Keratinocyte (primary cell): ENCODE measurements at regions not wholly inside any gene's neighbourhood (a gene's known extent, or its start where the extent isn't known, plus 50 kb on each side); places are given as distances from the start of the nearest gene placed in this dataset.

Source experiments
- DNase-seq: peaks from one replicate; pipeline ENCODE4 v3.0.0-alpha.2; 2011; ENCODE audit warnings: low read depth, missing footprints, low spot score
- FAIRE-seq: peaks from 2 replicates; lab custom pipeline; 2011; peaks lifted over from hg19 to GRCh38; lab: Jason Lieb, UNC
- H2AFZ ChIP-seq: 2 replicates; pipeline ENCODE4 v1.6.0; 2012; ENCODE audit warnings: low read length, control low read depth, inconsistent platforms; ENCODE audit not compliant: control insufficient read depth
- H3K27ac ChIP-seq: 2 replicates; pipeline ENCODE4 v1.5.1; 2011; ENCODE audit warnings: low read length; ENCODE audit not compliant: control insufficient read depth, insufficient read depth
- H3K27me3 ChIP-seq: 3 replicates; pipeline ENCODE4 v1.6.0; 2011; ENCODE audit warnings: low read length; ENCODE audit not compliant: control insufficient read depth, insufficient read depth; ENCODE audit errors: extremely low read depth
- H3K36me3 ChIP-seq, 2 experiments: 2 replicates in 1 of 2; 3 replicates in 1 of 2; pipeline ENCODE4 v1.5.1; 2011; ENCODE audit warnings: low read length in 2 of 2, mild to moderate bottlenecking in 1 of 2; ENCODE audit not compliant: control insufficient read depth in 2 of 2, insufficient read depth in 2 of 2; ENCODE audit errors: extremely low read depth in 1 of 2
- H3K4me1 ChIP-seq: 3 replicates; pipeline ENCODE4 v1.5.1; 2011; ENCODE audit warnings: low read length; ENCODE audit not compliant: control insufficient read depth, insufficient read depth; ENCODE audit errors: extremely low read depth
- H3K4me2 ChIP-seq: 3 replicates; pipeline ENCODE4 v1.6.0; 2011; ENCODE audit warnings: low read depth, low read length; ENCODE audit not compliant: control insufficient read depth, insufficient read depth; ENCODE audit errors: extremely low read depth
- H3K4me3 ChIP-seq, 3 experiments: fragments of 200-600 bp in 1 of 3; sonication (generic) in 1 of 3; 2 replicates in 2 of 3; 3 replicates in 1 of 3; pipeline ENCODE4 v1.5.1; 2011 to 2016; ENCODE audit warnings: low read length in 3 of 3, mild to moderate bottlenecking in 3 of 3, control low read depth in 2 of 3, inconsistent platforms in 1 of 3, low read depth in 1 of 3, mixed read lengths in 1 of 3, mixed run types in 1 of 3, moderate library complexity in 1 of 3; ENCODE audit not compliant: control insufficient read depth in 2 of 3, insufficient read depth in 2 of 3; ENCODE audit errors: extremely low read depth in 1 of 3
- H3K79me2 ChIP-seq: 2 replicates; pipeline ENCODE4 v1.6.0; 2012; ENCODE audit warnings: low read length; ENCODE audit not compliant: control insufficient read depth, insufficient read depth
- H3K9ac ChIP-seq: 3 replicates; pipeline ENCODE4 v1.6.0; 2011; ENCODE audit warnings: low read length; ENCODE audit not compliant: control insufficient read depth, insufficient read depth; ENCODE audit errors: extremely low read depth
- H3K9me1 ChIP-seq: 3 replicates; pipeline ENCODE4 v1.6.0; 2011; ENCODE audit warnings: low read length; ENCODE audit not compliant: control insufficient read depth, insufficient read depth; ENCODE audit errors: extremely low read depth
- H3K9me3 ChIP-seq: 2 replicates; pipeline ENCODE4 v1.5.1; 2012; ENCODE audit warnings: low read depth, low read length; ENCODE audit not compliant: control insufficient read depth
- H4K20me1 ChIP-seq: 3 replicates; pipeline ENCODE4 v1.6.0; 2011; ENCODE audit warnings: low read length; ENCODE audit not compliant: control insufficient read depth, insufficient read depth; ENCODE audit errors: extremely low read depth
- EZH2 ChIP-seq: IDR thresholded peaks from one replicate; pipeline ENCODE4 v1.6.1; 2012; ENCODE audit warnings: inconsistent platforms, mild to moderate bottlenecking, low read length, moderate library complexity
- dilution Hi-C: fragments of 300-500 bp; cut with MboI; formaldehyde crosslinking; loops from one replicate; pipeline ENCODE4 v1.7.0; 2020; ENCODE audit warnings: low sequenced_read_pairs; ENCODE audit not compliant: extremely low pct_ligation_motif_present
- TF ChIP-seq, protein P1 (sequence below), 3 experiments: IDR thresholded peaks in 1 of 3; conservative IDR thresholded peaks in 1 of 3; optimal IDR thresholded peaks in 1 of 3; 2 replicates in 2 of 3; 3 replicates in 1 of 3; pipeline versions ENCODE3 to v1.5.1; 2011; ENCODE audit warnings: low read length in 3 of 3, mild to moderate bottlenecking in 3 of 3, moderate library complexity in 2 of 3, control low read depth in 1 of 3, inconsistent platforms in 1 of 3; ENCODE audit not compliant: insufficient read depth in 2 of 3; ENCODE audit errors: extremely low read depth in 1 of 3

DNA sequence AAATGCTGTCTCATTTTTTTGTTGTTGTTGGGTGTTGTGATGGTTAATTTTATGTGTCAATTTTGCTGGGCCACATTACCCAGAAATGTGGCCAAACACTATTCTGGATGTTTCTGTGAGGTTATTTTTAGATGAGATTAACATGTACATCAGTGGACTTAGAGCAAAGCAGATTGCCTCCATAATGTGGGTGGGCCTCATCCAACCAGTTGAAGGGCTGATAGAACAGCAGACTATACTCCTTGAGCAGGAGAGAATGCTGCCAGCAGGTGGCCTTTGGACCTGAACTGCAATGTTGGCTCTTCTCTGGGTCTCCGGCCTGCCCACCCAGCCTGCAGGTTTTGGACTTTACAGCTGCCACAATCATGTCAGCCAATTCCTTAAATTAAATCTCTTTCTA is 169.0 kb downstream of the FTCDNL1 start:
- Histone ChIP-seq H3K27me3 (no peaks in the 10 kb centered on the region), H3K4me2 (no peak overlapping the region), H3K4me1 (no peaks in the 10 kb centered on the region), H3K79me2 (no peaks in the 10 kb centered on the region), H3K4me3 (no peak overlapping the region), H3K9me1 (no peaks in the 10 kb centered on the region), H3K9me3 (no peaks in the 10 kb centered on the region), H3K36me3 (no peaks in the 10 kb centered on the region), H3K9ac (no peak overlapping the region), H2AFZ (no peak overlapping the region), H3K27ac (no peak overlapping the region), H4K20me1 (no peaks in the 10 kb centered on the region)
- DNase-seq (no peak), FAIRE-seq (no peak)
- dilution Hi-C loops = no loop called here
- no peak for TF ChIP-seq EZH2
- TF ChIP-seq, protein P1, sequence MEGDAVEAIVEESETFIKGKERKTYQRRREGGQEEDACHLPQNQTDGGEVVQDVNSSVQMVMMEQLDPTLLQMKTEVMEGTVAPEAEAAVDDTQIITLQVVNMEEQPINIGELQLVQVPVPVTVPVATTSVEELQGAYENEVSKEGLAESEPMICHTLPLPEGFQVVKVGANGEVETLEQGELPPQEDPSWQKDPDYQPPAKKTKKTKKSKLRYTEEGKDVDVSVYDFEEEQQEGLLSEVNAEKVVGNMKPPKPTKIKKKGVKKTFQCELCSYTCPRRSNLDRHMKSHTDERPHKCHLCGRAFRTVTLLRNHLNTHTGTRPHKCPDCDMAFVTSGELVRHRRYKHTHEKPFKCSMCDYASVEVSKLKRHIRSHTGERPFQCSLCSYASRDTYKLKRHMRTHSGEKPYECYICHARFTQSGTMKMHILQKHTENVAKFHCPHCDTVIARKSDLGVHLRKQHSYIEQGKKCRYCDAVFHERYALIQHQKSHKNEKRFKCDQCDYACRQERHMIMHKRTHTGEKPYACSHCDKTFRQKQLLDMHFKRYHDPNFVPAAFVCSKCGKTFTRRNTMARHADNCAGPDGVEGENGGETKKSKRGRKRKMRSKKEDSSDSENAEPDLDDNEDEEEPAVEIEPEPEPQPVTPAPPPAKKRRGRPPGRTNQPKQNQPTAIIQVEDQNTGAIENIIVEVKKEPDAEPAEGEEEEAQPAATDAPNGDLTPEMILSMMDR (optimal IDR thresholded peaks at IDR 0.05 in 1 of 3, IDR thresholded peaks at IDR 0.05 in 1 of 3, conservative IDR thresholded peaks at IDR 0.05 in 1 of 3; ENCODE audit: extremely low read depth in 1 of 3, insufficient read depth in 2 of 3, low read length in 3 of 3) = no peak

DNA sequence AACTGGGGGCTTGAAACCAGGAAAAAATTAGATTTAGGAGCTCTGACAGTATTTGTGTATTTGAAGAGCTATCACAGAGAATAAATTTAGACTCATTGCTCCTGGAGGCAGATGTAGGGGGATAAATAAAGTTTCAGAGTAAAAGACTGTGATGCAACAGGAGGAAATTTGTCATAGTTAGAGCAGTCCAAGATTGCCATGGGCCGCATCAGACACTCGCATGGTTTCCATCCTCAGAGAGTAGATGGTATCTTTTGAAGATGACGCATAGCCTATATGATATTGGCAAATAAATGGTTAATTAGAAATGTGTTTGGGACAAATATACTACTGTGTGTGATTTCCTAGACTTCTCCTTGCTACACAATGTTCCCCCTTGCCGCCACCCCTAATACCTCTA is 170.5 kb downstream of the FTCDNL1 start:
- Histone ChIP-seq H3K4me1 (no peaks in the 10 kb centered on the region), H3K4me3 (no peak overlapping the region), H3K79me2 (no peaks in the 10 kb centered on the region), H3K9ac (no peak overlapping the region), H4K20me1 (no peaks in the 10 kb centered on the region), H3K4me2 (no peak overlapping the region), H3K9me3 (no peaks in the 10 kb centered on the region), H3K27me3 (no peaks in the 10 kb centered on the region), H2AFZ (no peak overlapping the region), H3K27ac (no peak overlapping the region), H3K9me1 (no peaks in the 10 kb centered on the region), H3K36me3 (no peaks in the 10 kb centered on the region)
- DNase-seq (no peak), FAIRE-seq (no peak)
- dilution Hi-C loops = no loop called here
- TF ChIP-seq EZH2 = no peak
- TF ChIP-seq, protein P1 (optimal IDR thresholded peaks at IDR 0.05 in 1 of 3, IDR thresholded peaks at IDR 0.05 in 1 of 3, conservative IDR thresholded peaks at IDR 0.05 in 1 of 3; ENCODE audit: extremely low read depth in 1 of 3, insufficient read depth in 2 of 3, low read length in 3 of 3) = no peak
